Astrocyte of the spinal cord (primary cell): ENCODE measurements at regions not wholly inside any gene's neighbourhood (a gene's known extent, or its start where the extent isn't known, plus 50 kb on each side); places are given as distances from the start of the nearest gene placed in this dataset.
"Not testable (repeated sequence)": the region's sequence is repeated elsewhere in the genome, so short reads cannot be mapped to it uniquely, and the experiment has no call there.

Source experiments
- DNase-seq: peaks from one replicate; pipeline ENCODE4 v3.0.0; 2011; ENCODE audit warnings: low read depth, low spot score
- H3K4me3 ChIP-seq: 2 replicates; pipeline ENCODE4 v1.5.1; 2011; ENCODE audit warnings: low read depth, mild to moderate bottlenecking, low read length, moderate library complexity
- in situ Hi-C: cut with HindIII; loops from 2 replicates; pipeline ENCODE4 v1.10.0; 2017; ENCODE audit warnings: low sequenced_read_pairs
- TF ChIP-seq, protein P1 (sequence below): IDR thresholded peaks from 2 replicates; pipeline ENCODE4 v1.5.1; 2012; ENCODE audit warnings: low read depth, mild to moderate bottlenecking, low read length, inconsistent platforms

DNA sequence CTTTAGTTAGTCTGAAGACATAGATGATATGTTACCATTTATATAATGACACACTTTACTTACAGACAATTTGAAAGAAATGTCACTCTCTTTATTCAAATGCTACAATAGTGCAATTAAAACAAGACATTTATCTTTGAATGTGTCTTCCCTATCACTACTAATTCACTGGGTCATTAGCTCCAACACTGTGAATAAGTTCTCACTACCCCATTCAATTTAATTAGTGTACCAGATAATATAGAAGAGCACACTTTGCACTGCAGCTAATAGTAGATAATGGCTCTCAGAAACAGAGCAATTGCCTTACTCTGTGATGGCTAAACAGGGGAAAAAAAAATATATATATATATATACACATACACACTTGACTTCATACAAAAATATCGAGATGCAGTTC lies 497.0 kb downstream of the DTWD2 start:
- no peak for DNase-seq
- in situ Hi-C loops, result no loop called here
- no peak overlapping the region for H3K4me3 ChIP-seq
- TF ChIP-seq, protein P1, sequence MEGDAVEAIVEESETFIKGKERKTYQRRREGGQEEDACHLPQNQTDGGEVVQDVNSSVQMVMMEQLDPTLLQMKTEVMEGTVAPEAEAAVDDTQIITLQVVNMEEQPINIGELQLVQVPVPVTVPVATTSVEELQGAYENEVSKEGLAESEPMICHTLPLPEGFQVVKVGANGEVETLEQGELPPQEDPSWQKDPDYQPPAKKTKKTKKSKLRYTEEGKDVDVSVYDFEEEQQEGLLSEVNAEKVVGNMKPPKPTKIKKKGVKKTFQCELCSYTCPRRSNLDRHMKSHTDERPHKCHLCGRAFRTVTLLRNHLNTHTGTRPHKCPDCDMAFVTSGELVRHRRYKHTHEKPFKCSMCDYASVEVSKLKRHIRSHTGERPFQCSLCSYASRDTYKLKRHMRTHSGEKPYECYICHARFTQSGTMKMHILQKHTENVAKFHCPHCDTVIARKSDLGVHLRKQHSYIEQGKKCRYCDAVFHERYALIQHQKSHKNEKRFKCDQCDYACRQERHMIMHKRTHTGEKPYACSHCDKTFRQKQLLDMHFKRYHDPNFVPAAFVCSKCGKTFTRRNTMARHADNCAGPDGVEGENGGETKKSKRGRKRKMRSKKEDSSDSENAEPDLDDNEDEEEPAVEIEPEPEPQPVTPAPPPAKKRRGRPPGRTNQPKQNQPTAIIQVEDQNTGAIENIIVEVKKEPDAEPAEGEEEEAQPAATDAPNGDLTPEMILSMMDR, result no peak

DNA sequence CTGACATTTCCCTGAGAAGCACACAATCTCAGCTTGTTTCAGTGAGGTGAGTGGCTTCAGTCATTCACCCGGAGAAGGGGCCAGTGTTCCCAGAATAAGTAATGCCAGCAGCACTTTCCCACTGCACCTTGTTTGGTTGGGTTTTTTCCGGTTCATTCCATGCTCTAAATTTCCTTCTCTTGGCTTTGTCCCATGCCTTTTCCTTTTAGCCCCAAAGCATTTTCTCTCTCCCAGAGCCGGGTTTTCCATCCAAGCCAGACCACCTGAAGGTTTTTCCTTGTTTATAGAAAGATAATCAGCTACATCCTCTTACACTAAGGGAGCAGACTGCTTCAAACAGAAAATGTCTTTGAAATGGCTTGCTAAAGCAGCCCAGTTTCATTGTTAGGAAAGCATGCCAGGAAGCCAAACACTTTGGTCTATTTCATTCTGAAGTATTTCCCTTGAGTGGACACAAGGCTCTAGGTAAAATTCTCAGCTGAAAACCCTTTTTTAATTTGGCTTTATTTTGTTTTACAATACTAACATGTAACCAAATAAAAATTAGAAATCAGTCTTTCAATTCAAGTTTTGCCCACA lies 501.6 kb downstream of the DTWD2 start:
- DNase-seq, result no peak
- TF ChIP-seq, protein P1, result no peak
- in situ Hi-C loops, result no loop called here
- no peak overlapping the region for H3K4me3 ChIP-seq

DNA sequence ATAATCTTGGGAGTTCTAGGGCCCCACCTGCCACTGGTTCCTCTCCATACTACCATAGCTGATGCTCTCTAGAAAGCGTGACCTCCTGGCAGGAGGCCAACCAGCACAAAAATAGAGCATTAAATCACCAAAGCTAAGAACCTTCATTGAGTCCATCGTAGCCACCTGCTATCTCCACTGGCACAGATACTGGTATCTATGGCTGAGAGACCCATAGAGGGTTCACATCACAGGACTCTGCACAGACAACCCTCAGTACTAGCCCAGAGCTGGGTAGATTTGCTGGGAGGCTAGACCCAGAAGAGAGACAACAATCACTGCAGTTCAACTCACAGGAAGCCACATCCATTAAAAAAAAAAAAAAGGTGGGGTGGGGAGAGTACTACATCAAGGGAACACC lies 509.1 kb downstream of the DTWD2 start:
- TF ChIP-seq, protein P1, result no peak
- DNase-seq, result no peak
- in situ Hi-C loops, result no loop called here
- no peak overlapping the region for H3K4me3 ChIP-seq

DNA sequence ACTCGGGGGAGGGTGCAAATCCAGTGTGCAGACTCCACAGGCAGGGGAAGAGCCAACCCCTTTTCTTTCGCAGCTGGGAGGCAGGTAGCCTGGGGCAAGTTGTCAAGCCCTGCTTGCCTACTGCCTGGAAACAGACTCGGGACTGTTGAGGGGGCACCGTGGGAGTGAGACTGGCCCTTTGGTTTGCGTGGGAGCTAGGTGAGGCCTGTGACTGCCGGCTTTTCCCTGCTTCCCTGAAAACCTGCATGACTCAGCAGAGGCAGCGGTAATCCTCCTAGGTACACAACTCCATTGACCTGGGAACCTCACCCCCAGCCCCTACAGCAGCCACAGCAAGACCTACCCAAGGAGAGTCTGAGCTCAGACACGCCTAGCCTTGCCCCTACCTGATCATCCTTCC lies 509.5 kb downstream of the DTWD2 start:
- H3K4me3 ChIP-seq, result no peak overlapping the region
- in situ Hi-C loops, result no loop called here
- no peak for DNase-seq
- TF ChIP-seq, protein P1, result no peak

DNA sequence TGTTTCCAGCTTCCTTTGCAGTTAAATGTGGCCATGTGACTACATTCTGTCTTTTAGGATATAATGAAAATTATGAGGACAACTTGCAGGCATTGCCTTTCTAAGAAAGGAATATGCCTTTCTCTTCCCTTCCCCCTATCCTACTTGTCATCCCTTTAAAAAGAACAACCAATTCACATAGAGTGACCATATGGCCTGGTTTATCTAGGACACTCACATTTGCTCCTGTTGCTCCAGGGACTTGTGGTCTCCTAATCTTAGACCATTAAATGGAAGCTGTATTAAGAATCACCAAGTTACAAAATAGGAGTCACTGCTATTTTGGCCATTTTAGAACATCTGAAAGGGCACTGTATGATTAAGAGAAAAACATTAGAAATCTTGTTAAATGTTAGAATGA lies 520.3 kb downstream of the DTWD2 start:
- in situ Hi-C loops, result no loop called here
- H3K4me3 ChIP-seq, result no peak overlapping the region
- DNase-seq, result no peak
- TF ChIP-seq, protein P1, result no peak

DNA sequence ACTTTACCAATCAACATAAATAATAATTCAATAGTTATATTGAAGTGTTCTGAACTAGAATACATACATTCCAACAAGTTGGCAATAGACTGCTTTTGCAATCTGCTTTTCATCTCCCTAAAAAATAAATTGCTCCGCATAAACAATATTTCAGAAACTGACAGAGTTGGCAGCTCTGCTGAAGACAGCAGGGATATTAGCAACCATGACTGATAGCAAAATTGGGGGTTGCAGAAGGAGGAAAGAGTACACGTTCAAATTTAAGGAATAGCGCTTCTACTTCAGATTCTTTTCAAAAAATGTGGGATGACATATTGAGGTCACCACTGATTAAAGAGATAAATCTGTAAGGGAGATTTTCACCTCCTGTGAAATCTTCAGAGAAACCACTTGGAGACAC lies 521.2 kb downstream of the DTWD2 start:
- no peak overlapping the region for H3K4me3 ChIP-seq
- TF ChIP-seq, protein P1, result no peak
- no peak for DNase-seq
- in situ Hi-C loops, result no loop called here

DNA sequence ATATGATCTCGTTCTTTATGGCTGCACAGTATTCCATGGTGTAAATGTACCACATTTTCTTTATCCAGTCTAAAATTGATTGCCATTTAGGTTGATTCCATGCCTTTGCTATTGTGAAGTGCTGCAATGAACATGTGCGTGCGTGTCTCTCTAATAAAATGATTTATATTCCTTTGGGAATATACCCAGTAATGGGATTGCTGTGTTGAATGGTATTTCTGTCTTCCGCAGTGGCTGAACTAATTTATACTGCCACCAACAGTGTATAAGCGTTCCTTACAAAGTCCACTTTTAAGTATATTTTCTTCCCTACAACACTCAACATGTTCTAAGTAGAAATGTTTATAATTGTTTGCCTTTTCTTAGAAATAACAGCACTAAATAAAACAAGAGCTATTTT lies 521.9 kb downstream of the DTWD2 start:
- TF ChIP-seq, protein P1, result no peak
- H3K4me3 ChIP-seq, result no peak overlapping the region
- no peak for DNase-seq
- in situ Hi-C loops, result no loop called here

DNA sequence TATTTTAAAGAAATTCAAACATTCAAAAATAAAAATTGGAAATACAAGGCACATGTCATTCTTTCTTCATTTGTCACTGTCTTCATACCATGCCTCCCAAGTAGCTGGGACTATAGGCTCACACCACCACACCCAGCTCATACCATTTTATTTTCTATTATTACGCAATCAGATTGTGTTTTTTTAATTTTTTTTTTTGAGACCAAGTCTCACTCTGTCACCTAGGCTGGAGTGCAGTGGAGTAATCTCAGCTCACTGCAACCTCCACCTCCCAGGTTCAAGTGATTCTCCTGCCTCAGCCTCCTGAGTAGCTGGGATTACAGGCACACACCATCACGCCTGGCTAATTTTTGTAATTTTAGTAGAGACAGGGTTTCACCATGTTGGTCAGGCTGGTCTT lies 526.1 kb downstream of the DTWD2 start:
- H3K4me3 ChIP-seq, in situ Hi-C loops, DNase-seq: not testable (repeated sequence)
